GM18508 (cell line): ENCODE measurements at regions not wholly inside any gene's neighbourhood (a gene's known extent, or its start where the extent isn't known, plus 50 kb on each side); places are given as distances from the start of the nearest gene placed in this dataset.
"Not testable (repeated sequence)": the region's sequence is repeated elsewhere in the genome, so short reads cannot be mapped to it uniquely, and the experiment has no call there.

Source experiments
- ATAC-seq: cut with Tn5 transposase; IDR thresholded peaks from one replicate; pipeline ENCODE4 v1.9.1; 2021; ENCODE audit warnings: moderate number of reproducible peaks; ENCODE audit not compliant: insufficient read depth, unreplicated experiment

GRCh38 chr3:18704326-18704725 is 279.2 kb upstream of the SATB1 start:
- ATAC-seq, result no peak

GRCh38 chr3:18703798-18704197 is 278.7 kb upstream of the SATB1 start:
- no peak for ATAC-seq

- ATAC-seq, result not testable (repeated sequence)
These were observed 268.6 kb upstream of the SATB1 start for GRCh38 chr3:18693588-18694329.

GRCh38 chr3:18687286-18687685 is 262.1 kb upstream of the SATB1 start:
- no peak for ATAC-seq

- ATAC-seq, result no peak
These were observed 258.8 kb upstream of the SATB1 start for GRCh38 chr3:18683900-18684299.

- no peak for ATAC-seq
These were observed 256.7 kb upstream of the SATB1 start for GRCh38 chr3:18681818-18682345.

- no peak for ATAC-seq
These were observed 255.6 kb upstream of the SATB1 start for GRCh38 chr3:18680758-18681157.

- ATAC-seq, result no peak
These were observed 254.1 kb upstream of the SATB1 start for GRCh38 chr3:18679238-18679637.

- no peak for ATAC-seq
These were observed 250.1 kb upstream of the SATB1 start for GRCh38 chr3:18675197-18675596.

GRCh38 chr3:18672561-18672960 is 247.4 kb upstream of the SATB1 start:
- no peak for ATAC-seq

GRCh38 chr3:18670759-18671158 is 245.6 kb upstream of the SATB1 start:
- no peak for ATAC-seq

- no peak for ATAC-seq
These were observed 244.2 kb upstream of the SATB1 start for GRCh38 chr3:18669374-18669773.

GRCh38 chr3:18667552-18667951 is 242.4 kb upstream of the SATB1 start:
- no peak for ATAC-seq

GRCh38 chr3:18666655-18667054 is 241.5 kb upstream of the SATB1 start:
- no peak for ATAC-seq

GRCh38 chr3:18660059-18660458 is 234.9 kb upstream of the SATB1 start:
- no peak for ATAC-seq

GRCh38 chr3:18657858-18658820 is 233.0 kb upstream of the SATB1 start:
- no peak for ATAC-seq

- ATAC-seq, result no peak
These were observed 231.7 kb upstream of the SATB1 start for GRCh38 chr3:18656866-18657265.

- ATAC-seq, result no peak
These were observed 231.3 kb upstream of the SATB1 start for GRCh38 chr3:18656410-18656809.

- ATAC-seq, result no peak
These were observed 230.7 kb upstream of the SATB1 start for GRCh38 chr3:18655827-18656226.

- ATAC-seq, result no peak
These were observed 227.6 kb upstream of the SATB1 start for GRCh38 chr3:18652781-18653180.

GRCh38 chr3:18650731-18651130 is 225.6 kb upstream of the SATB1 start:
- ATAC-seq, result no peak
